Caco-2 (cell line): ENCODE measurements at regions not wholly inside any gene's neighbourhood (a gene's known extent, or its start where the extent isn't known, plus 50 kb on each side); places are given as distances from the start of the nearest gene placed in this dataset.

Source experiments
- BruUV-seq: library from RNA; stranded (reverse); fragments of 400-500 nt; replicated peaks from 2 replicates; lab custom pipeline; 2021; lab: Mats Ljungman, UMichigan
- CTCF ChIA-PET: fragments of 300-600 bp; sonication (Branson Sonifier 250); formaldehyde crosslinking; loops from one replicate; lab custom pipeline; 2022; ENCODE audit warnings: antibody characterized with exemption; lab: Charles Lee
- POLR2A ChIA-PET: fragments of 300-600 bp; sonication (Branson Sonifier 250); formaldehyde crosslinking; loops from one replicate; lab custom pipeline; 2022; ENCODE audit warnings: antibody characterized with exemption; lab: Charles Lee
- DNase-seq, 2 experiments: peaks; one replicate each; pipeline versions ENCODE4 v3.0.0 to v3.0.0-alpha.2; 2020 to 2022
- H3K27me3 ChIP-seq: replicated peaks from 2 replicates; pipeline ENCODE4 v1.6.0; 2011; ENCODE audit warnings: low read length; ENCODE audit not compliant: control insufficient read depth, insufficient read depth
- H3K36me3 ChIP-seq: 2 replicates; pipeline ENCODE4 v1.5.1; 2011; ENCODE audit warnings: low read length; ENCODE audit not compliant: control insufficient read depth, insufficient read depth
- H3K4me1 ChIP-seq: fragments of 250-450 bp; sonication (Bioruptor Pico); 2 replicates; pipeline ENCODE4 v1.5.1; 2020; ENCODE audit warnings: mild to moderate bottlenecking
- H3K4me3 ChIP-seq: 2 replicates; pipeline ENCODE4 v1.5.1; 2011; ENCODE audit warnings: low read depth, mild to moderate bottlenecking, control low read depth, low read length
- H3K9me3 ChIP-seq: fragments of 250-450 bp; sonication (Bioruptor Pico); 2 replicates; pipeline ENCODE4 v1.5.1; 2020; ENCODE audit warnings: mild to moderate bottlenecking, moderate library complexity
- H3K27ac Mint-ChIP-seq: one replicate; pipeline ENCODE4 v1.8.0; 2022; ENCODE audit warnings: mixed read lengths; ENCODE audit not compliant: unreplicated experiment
- H3K27me3 Mint-ChIP-seq: one replicate; pipeline ENCODE4 v1.8.0; 2022; ENCODE audit warnings: mixed read lengths; ENCODE audit not compliant: insufficient read depth, unreplicated experiment
- H3K36me3 Mint-ChIP-seq: one replicate; pipeline ENCODE4 v1.8.0; 2022; ENCODE audit warnings: mild to moderate bottlenecking, mixed read lengths; ENCODE audit not compliant: insufficient read depth, unreplicated experiment
- H3K4me1 Mint-ChIP-seq: one replicate; pipeline ENCODE4 v1.8.0; 2022; ENCODE audit warnings: low read depth, mixed read lengths; ENCODE audit not compliant: unreplicated experiment
- H3K4me3 Mint-ChIP-seq: one replicate; pipeline ENCODE4 v1.8.0; 2022; ENCODE audit warnings: mild to moderate bottlenecking, moderate library complexity, mixed read lengths; ENCODE audit not compliant: unreplicated experiment
- H3K9me3 Mint-ChIP-seq: one replicate; pipeline ENCODE4 v1.8.0; 2022; ENCODE audit warnings: mixed read lengths; ENCODE audit not compliant: unreplicated experiment
- CTCF ChIP-seq, 2 experiments: fragments of 200-600 bp in 1 of 2; IDR thresholded peaks; 1 replicate in 1 of 2; 2 replicates in 1 of 2; pipeline versions ENCODE4 v1.5.1 to v1.8.0; 2011 to 2022; ENCODE audit warnings: antibody characterized with exemption in 1 of 2, control low read depth in 1 of 2, inconsistent platforms in 1 of 2, low read depth in 1 of 2, low read length in 1 of 2, mild to moderate bottlenecking in 1 of 2, moderate library complexity in 1 of 2; ENCODE audit not compliant: insufficient read depth in 1 of 2, severe bottlenecking in 1 of 2, unreplicated experiment in 1 of 2
- intact Hi-C: fragments of 100-400 bp; cut with micrococcal nuclease; formaldehyde crosslinking; loops from one replicate; pipeline ENCODE4 v1.10.0; 2022; ENCODE audit not compliant: unreplicated experiment

DNA sequence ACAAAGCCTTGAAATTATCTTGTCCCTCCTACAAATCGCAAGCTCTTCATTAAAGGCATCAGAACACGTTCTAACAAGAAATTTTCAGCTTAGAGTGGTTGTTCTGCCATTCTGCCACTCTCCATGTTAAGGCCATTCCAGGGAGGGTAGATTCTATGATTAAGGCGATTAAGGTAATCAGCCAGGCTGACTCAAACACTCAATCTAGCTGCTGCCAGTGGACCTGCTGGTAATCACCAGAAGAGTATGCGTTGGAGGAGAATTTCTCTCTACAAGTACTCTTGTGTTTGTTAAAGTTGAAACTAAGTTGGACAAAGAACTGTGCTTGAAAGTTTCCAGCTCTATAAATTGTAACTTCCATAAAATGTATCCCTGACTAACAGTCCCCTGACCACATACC is 149.2 kb upstream of the COL1A2 start:
- Histone ChIP-seq H3K4me1 (no peaks in the 10 kb centered on the region), H3K36me3 (no peaks in the 10 kb centered on the region), H3K27me3 (no peaks in the 10 kb centered on the region), H3K4me3 (no peak overlapping the region), H3K9me3 (no peaks in the 10 kb centered on the region)
- no TSS peak for BruUV-seq
- intact Hi-C loops: no loop called here
- Mint-ChIP-seq H3K4me3 (no peak overlapping the region), H3K27ac (no peak overlapping the region), H3K36me3 (no peaks in the 10 kb centered on the region), H3K9me3 (no peaks in the 10 kb centered on the region), H3K4me1 (no peaks in the 10 kb centered on the region), H3K27me3 (peaks cover 13% of the 10 kb centered on the region)
- CTCF ChIA-PET: interaction anchor here (1.1 kb wide), 1 partner anchor 50 kb away, joined by 3 read pairs; no protein-coding TSS in a partner anchor
- TF ChIP-seq CTCF (IDR thresholded peaks at IDR 0.05; ENCODE audit: insufficient read depth in 1 of 2, low read depth in 1 of 2, low read length in 1 of 2, severe bottlenecking in 1 of 2, unreplicated experiment in 1 of 2): no peak
- no peak for DNase-seq
- POLR2A ChIA-PET: no interaction called here

- H3K27ac Mint-ChIP-seq: no peak overlapping the region
- peaks cover 15% of the 10 kb centered on the region for H3K27me3 Mint-ChIP-seq
- no peaks in the 10 kb centered on the region for H3K4me1 Mint-ChIP-seq
- no peak for DNase-seq
- Histone ChIP-seq H3K27me3 (peaks cover under 1% of the 10 kb centered on the region; the same call in 1 of the 2 replicates), H3K4me3 (no peak overlapping the region), H3K9me3 (no peaks in the 10 kb centered on the region), H3K36me3 (no peaks in the 10 kb centered on the region), H3K4me1 (no peaks in the 10 kb centered on the region)
- H3K4me3 Mint-ChIP-seq: no peak overlapping the region
- intact Hi-C loops: no loop called here
- no peaks in the 10 kb centered on the region for H3K9me3 Mint-ChIP-seq
- ChIA-PET POLR2A (no interaction called here), CTCF (no interaction called here)
- no peaks in the 10 kb centered on the region for H3K36me3 Mint-ChIP-seq
- BruUV-seq: no TSS peak
- no peak for TF ChIP-seq CTCF (IDR thresholded peaks at IDR 0.05; ENCODE audit: insufficient read depth in 1 of 2, low read depth in 1 of 2, low read length in 1 of 2, severe bottlenecking in 1 of 2, unreplicated experiment in 1 of 2)
These were observed 146.7 kb upstream of the COL1A2 start for GRCh38 chr7:94247970-94248369.

DNA sequence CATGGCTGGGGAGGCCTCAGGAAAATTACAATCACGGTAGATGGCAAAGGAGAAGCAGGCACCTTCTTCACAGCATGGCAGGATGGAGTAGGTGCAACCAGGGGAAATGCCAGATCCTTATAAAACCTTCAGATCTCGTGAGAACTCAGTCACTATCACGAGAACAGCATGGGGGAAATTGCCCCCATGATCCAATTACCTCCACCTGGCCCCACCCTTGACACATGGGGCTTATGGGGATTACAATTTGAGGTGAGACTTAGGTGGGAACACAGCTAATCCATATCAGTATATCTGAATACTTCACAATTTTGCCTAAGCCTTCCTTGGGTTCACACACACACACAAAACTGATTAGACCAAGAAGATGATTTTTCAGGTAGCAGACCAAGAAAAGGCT is 145.1 kb upstream of the COL1A2 start:
- H3K27me3 Mint-ChIP-seq: peaks cover 19% of the 10 kb centered on the region
- TF ChIP-seq CTCF (IDR thresholded peaks at IDR 0.05; ENCODE audit: insufficient read depth in 1 of 2, low read depth in 1 of 2, low read length in 1 of 2, severe bottlenecking in 1 of 2, unreplicated experiment in 1 of 2): no peak
- H3K4me3 Mint-ChIP-seq: no peak overlapping the region
- POLR2A ChIA-PET: no interaction called here
- H3K4me1 ChIP-seq: no peaks in the 10 kb centered on the region
- no peak for DNase-seq
- peaks cover 1% of the 10 kb centered on the region; the same call in 1 of the 2 replicates for H3K27me3 ChIP-seq
- no peaks in the 10 kb centered on the region for H3K9me3 Mint-ChIP-seq
- CTCF ChIA-PET: no interaction called here
- intact Hi-C loops: no loop called here
- H3K9me3 ChIP-seq: 0 out of 2 replicates have a peak, but pooled peaks cover 3% of the 10 kb centered on the region
- H3K36me3 ChIP-seq: no peaks in the 10 kb centered on the region
- H3K27ac Mint-ChIP-seq: no peak overlapping the region
- no peak overlapping the region for H3K4me3 ChIP-seq
- no peaks in the 10 kb centered on the region for H3K4me1 Mint-ChIP-seq
- no peaks in the 10 kb centered on the region for H3K36me3 Mint-ChIP-seq
- no TSS peak for BruUV-seq
